NB4 (cell line): ENCODE measurements at regions not wholly inside any gene's neighbourhood (a gene's known extent, or its start where the extent isn't known, plus 50 kb on each side); places are given as distances from the start of the nearest gene placed in this dataset.

Source experiments
- CTCF ChIP-seq: IDR thresholded peaks from one replicate; pipeline ENCODE4 v1.5.1; 2012; ENCODE audit warnings: low read depth, low read length
- MAX ChIP-seq: IDR thresholded peaks from 2 replicates; pipeline ENCODE4 v1.6.1; 2011; ENCODE audit warnings: low read depth, low read length
- MYC ChIP-seq: IDR thresholded peaks from 2 replicates; pipeline ENCODE4 v1.6.1; 2011; ENCODE audit warnings: low read depth, low read length
- POLR2A ChIP-seq: IDR thresholded peaks from 2 replicates; pipeline ENCODE4 v1.6.1; 2011; ENCODE audit warnings: mild to moderate bottlenecking; ENCODE audit not compliant: insufficient read length; ENCODE audit errors: extremely low read depth

- no peak for TF ChIP-seq CTCF
- no peak for TF ChIP-seq POLR2A
- no peak for TF ChIP-seq MYC
- TF ChIP-seq MAX = no peak
Observed at GRCh38 chr1:233463333-233463732, 135.8 kb downstream of the MAP3K21 start.
